ENCODE measurements at regions not wholly inside any gene's neighbourhood (a gene's known extent, or its start where the extent isn't known, plus 50 kb on each side); places are given as distances from the start of the nearest gene placed in this dataset.

DNA sequence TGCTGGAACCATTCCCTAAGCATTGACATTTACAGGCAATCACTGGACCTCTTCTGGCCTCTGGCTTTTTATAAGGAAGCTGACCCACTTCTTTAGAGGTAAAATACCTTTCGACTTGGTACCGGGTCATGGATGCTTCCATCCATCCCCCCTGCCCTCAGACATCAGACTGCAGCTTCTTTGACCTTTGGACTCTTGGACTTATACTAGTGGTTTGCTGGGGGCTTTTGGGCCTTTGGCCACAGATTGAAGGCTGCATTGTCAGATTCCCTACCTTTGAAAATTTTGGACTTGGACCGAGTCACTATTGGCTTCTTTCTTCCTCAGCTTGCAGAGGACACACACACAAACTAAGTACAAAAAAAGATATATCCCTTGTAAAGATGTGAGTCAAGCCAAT lies 86.1 kb downstream of the TTC6 start:
- TF ChIP-seq ZNF253 (CRISPR knock-in tag; IDR thresholded peaks at IDR 0.05; ENCODE audit: borderline replicate concordance) (no peak), DNMT1 (CRISPR knock-in tag; IDR thresholded peaks at IDR 0.05) (no peak), SMC3 (IDR thresholded peaks at IDR 0.05; ENCODE audit: low read length) (no peak), PBX3 (CRISPR knock-in tag; IDR thresholded peaks at IDR 0.05; ENCODE audit: borderline replicate concordance) (no peak)
